ENCODE measurements at regions not wholly inside any gene's neighbourhood (a gene's known extent, or its start where the extent isn't known, plus 50 kb on each side); places are given as distances from the start of the nearest gene placed in this dataset.

GRCh38 chrX:137654481-137654880 lies 88.6 kb downstream of the ZIC3 start:
- TF ChIP-seq CTCF (IDR thresholded peaks at IDR 0.05) (no peak), POLR2A (IDR thresholded peaks at IDR 0.05) (no peak)
